ENCODE measurements at regions not wholly inside any gene's neighbourhood (a gene's known extent, or its start where the extent isn't known, plus 50 kb on each side); places are given as distances from the start of the nearest gene placed in this dataset.
"Not testable (repeated sequence)": the region's sequence is repeated elsewhere in the genome, so short reads cannot be mapped to it uniquely, and the experiment has no call there.

GRCh38 chr14:38589747-38590350 lies 334.0 kb upstream of the CLEC14A start:
- no peak for DNase-seq (ENCODE audit: low read depth, low spot score)

GRCh38 chr14:38583471-38583870 lies 327.6 kb upstream of the CLEC14A start:
- DNase-seq (ENCODE audit: low read depth, low spot score), result no peak

- no peak for DNase-seq (ENCODE audit: low read depth, low spot score)
Measured at GRCh38 chr14:38578278-38578681, 322.4 kb upstream of the CLEC14A start.

GRCh38 chr14:38567703-38568102 lies 311.8 kb upstream of the CLEC14A start:
- DNase-seq (ENCODE audit: low read depth, low spot score), result no peak

- no peak for DNase-seq (ENCODE audit: low read depth, low spot score)
Measured at GRCh38 chr14:38561657-38562056, 305.8 kb upstream of the CLEC14A start.

- DNase-seq (ENCODE audit: low read depth, low spot score), result no peak
Measured at GRCh38 chr14:38559711-38560110, 303.8 kb upstream of the CLEC14A start.

GRCh38 chr14:38557391-38557790 lies 301.5 kb upstream of the CLEC14A start:
- DNase-seq (ENCODE audit: low read depth, low spot score), result not testable (repeated sequence)

- no peak for DNase-seq (ENCODE audit: low read depth, low spot score)
Measured at GRCh38 chr14:38556252-38556651, 300.4 kb upstream of the CLEC14A start.

- no peak for DNase-seq (ENCODE audit: low read depth, low spot score)
Measured at GRCh38 chr14:38554026-38554425, 298.1 kb upstream of the CLEC14A start.

GRCh38 chr14:38553586-38553985 lies 297.7 kb upstream of the CLEC14A start:
- no peak for DNase-seq (ENCODE audit: low read depth, low spot score)

- no peak for DNase-seq (ENCODE audit: low read depth, low spot score)
Measured at GRCh38 chr14:38549564-38549963, 293.7 kb upstream of the CLEC14A start.

GRCh38 chr14:38547961-38548490 lies 292.1 kb upstream of the CLEC14A start:
- no peak for DNase-seq (ENCODE audit: low read depth, low spot score)

GRCh38 chr14:38546932-38547551 lies 291.1 kb upstream of the CLEC14A start:
- no peak for DNase-seq (ENCODE audit: low read depth, low spot score)

GRCh38 chr14:38544776-38545175 lies 288.9 kb upstream of the CLEC14A start:
- DNase-seq (ENCODE audit: low read depth, low spot score), result no peak

GRCh38 chr14:38543851-38544250 lies 288.0 kb upstream of the CLEC14A start:
- DNase-seq (ENCODE audit: low read depth, low spot score), result not testable (repeated sequence)

- DNase-seq (ENCODE audit: low read depth, low spot score), result not testable (repeated sequence)
Measured at GRCh38 chr14:38538053-38538452, 282.2 kb upstream of the CLEC14A start.

GRCh38 chr14:38536376-38537038 lies 280.6 kb upstream of the CLEC14A start:
- no peak for DNase-seq (ENCODE audit: low read depth, low spot score)

- no peak for DNase-seq (ENCODE audit: low read depth, low spot score)
Measured at GRCh38 chr14:38528582-38528981, 272.7 kb upstream of the CLEC14A start.

GRCh38 chr14:38527502-38527878 lies 271.6 kb upstream of the CLEC14A start:
- no peak for DNase-seq (ENCODE audit: low read depth, low spot score)

GRCh38 chr14:38526826-38527501 lies 271.1 kb upstream of the CLEC14A start:
- DNase-seq (ENCODE audit: low read depth, low spot score), result no peak

- no peak for DNase-seq (ENCODE audit: low read depth, low spot score)
Measured at GRCh38 chr14:38524636-38525509, 269.0 kb upstream of the CLEC14A start.

Data from activated CD4-positive, CD25-positive, alpha-beta regulatory T cell treated with anti-CD3 and anti-CD28 coated beads, Interleukin-2, amount 50 U/mL, for 16 hours (primary cell).